ENCODE measurements at regions not wholly inside any gene's neighbourhood (a gene's known extent, or its start where the extent isn't known, plus 50 kb on each side); places are given as distances from the start of the nearest gene placed in this dataset.

GRCh38 chr5:2293906-2294305 lies 411.2 kb upstream of the IRX4 start:
- no peak for TF ChIP-seq CTCF (IDR thresholded peaks at IDR 0.05)
- no peak for DNase-seq
- H3K4me3 ChIP-seq, result no peak overlapping the region
- no peak overlapping the region for H3K9ac ChIP-seq (ENCODE audit: low read depth in 2 of 2, low read length in 2 of 2)
- intact Hi-C loops (cut with DNase I), result no loop called here
- H3K27ac ChIP-seq, result no peak overlapping the region
- no peaks in the 10 kb centered on the region for H3K27me3 ChIP-seq
- no peaks in the 10 kb centered on the region for H3K9me3 ChIP-seq
- no peaks in the 10 kb centered on the region for H3K36me3 ChIP-seq
- no peaks in the 10 kb centered on the region for H3K4me1 ChIP-seq

GRCh38 chr5:2291146-2291840 lies 408.6 kb upstream of the IRX4 start:
- H3K27ac ChIP-seq, result no peak overlapping the region
- no peaks in the 10 kb centered on the region for H3K4me1 ChIP-seq
- no peak overlapping the region for H3K9ac ChIP-seq (ENCODE audit: low read depth in 2 of 2, low read length in 2 of 2)
- no peak for TF ChIP-seq CTCF (IDR thresholded peaks at IDR 0.05)
- H3K36me3 ChIP-seq, result no peaks in the 10 kb centered on the region
- H3K4me3 ChIP-seq, result no peak overlapping the region
- DNase-seq, result no peak
- no peaks in the 10 kb centered on the region for H3K9me3 ChIP-seq
- no peaks in the 10 kb centered on the region for H3K27me3 ChIP-seq
- intact Hi-C loops (cut with DNase I), result no loop called here

- no peak overlapping the region for H3K4me3 ChIP-seq
- H3K27ac ChIP-seq, result no peak overlapping the region
- H3K4me1 ChIP-seq, result no peaks in the 10 kb centered on the region
- no peak for DNase-seq
- H3K9ac ChIP-seq (ENCODE audit: low read depth in 2 of 2, low read length in 2 of 2), result no peak overlapping the region
- no peaks in the 10 kb centered on the region for H3K9me3 ChIP-seq
- no peaks in the 10 kb centered on the region for H3K27me3 ChIP-seq
- no peaks in the 10 kb centered on the region for H3K36me3 ChIP-seq
- TF ChIP-seq CTCF (IDR thresholded peaks at IDR 0.05), result no peak
- intact Hi-C loops (cut with DNase I), result no loop called here
Measured at GRCh38 chr5:2289380-2289779, 406.7 kb upstream of the IRX4 start.

GRCh38 chr5:2288968-2289367 lies 406.2 kb upstream of the IRX4 start:
- no peaks in the 10 kb centered on the region for H3K4me1 ChIP-seq
- no peaks in the 10 kb centered on the region for H3K36me3 ChIP-seq
- no peaks in the 10 kb centered on the region for H3K9me3 ChIP-seq
- H3K27me3 ChIP-seq, result no peaks in the 10 kb centered on the region
- intact Hi-C loops (cut with DNase I), result no loop called here
- no peak overlapping the region for H3K4me3 ChIP-seq
- H3K27ac ChIP-seq, result no peak overlapping the region
- TF ChIP-seq CTCF (IDR thresholded peaks at IDR 0.05), result no peak
- DNase-seq, result no peak
- no peak overlapping the region for H3K9ac ChIP-seq (ENCODE audit: low read depth in 2 of 2, low read length in 2 of 2)

- Histone ChIP-seq H3K9ac (ENCODE audit: low read depth in 2 of 2, low read length in 2 of 2) (no peak overlapping the region), H3K4me1 (no peaks in the 10 kb centered on the region), H3K36me3 (no peaks in the 10 kb centered on the region), H3K27me3 (no peaks in the 10 kb centered on the region), H3K9me3 (no peaks in the 10 kb centered on the region), H3K4me3 (no peak overlapping the region), H3K27ac (no peak overlapping the region)
- intact Hi-C loops (cut with DNase I), result no loop called here
- no peak for DNase-seq
- TF ChIP-seq CTCF (IDR thresholded peaks at IDR 0.05), result no peak
Measured at GRCh38 chr5:2288466-2288865, 405.7 kb upstream of the IRX4 start.

Measured in colonic mucosa (tissue), 4 donors.